ENCODE measurements at regions not wholly inside any gene's neighbourhood (a gene's known extent, or its start where the extent isn't known, plus 50 kb on each side); places are given as distances from the start of the nearest gene placed in this dataset.
A peak's percentile ranks its signal among the peaks of the same experiment; 100 is the strongest.

DNA sequence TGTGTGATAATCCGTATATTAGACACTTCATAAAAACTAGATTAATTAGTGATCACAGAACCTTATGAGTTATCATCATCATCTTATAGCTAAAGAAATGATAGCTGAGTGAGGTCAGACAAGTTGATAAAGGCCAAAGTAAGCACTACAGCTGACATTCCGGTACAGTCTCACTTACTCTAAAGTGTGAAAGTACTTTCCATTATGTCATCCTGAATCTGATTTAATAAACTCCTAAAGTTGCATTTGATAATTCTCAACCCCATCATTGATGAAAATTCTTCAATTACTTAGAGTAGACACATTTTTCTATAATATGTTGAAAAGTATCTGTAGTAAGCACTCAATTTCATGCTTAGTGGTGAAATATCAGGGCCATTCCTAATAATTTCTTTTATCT, 385.2 kb upstream of the CHD6 start (continued):
- TF ChIP-seq ETV6 (CRISPR knock-in tag; IDR thresholded peaks at IDR 0.05) (no peak), ZNF232 (CRISPR knock-in tag; IDR thresholded peaks at IDR 0.05) (no peak), GTF2I (CRISPR knock-in tag; conservative IDR thresholded peaks at IDR 0.05) (no peak), ESRRA (CRISPR knock-in tag; IDR thresholded peaks at IDR 0.05; ENCODE audit: borderline replicate concordance) (no peak)
- TF ChIP-seq, protein P1, sequence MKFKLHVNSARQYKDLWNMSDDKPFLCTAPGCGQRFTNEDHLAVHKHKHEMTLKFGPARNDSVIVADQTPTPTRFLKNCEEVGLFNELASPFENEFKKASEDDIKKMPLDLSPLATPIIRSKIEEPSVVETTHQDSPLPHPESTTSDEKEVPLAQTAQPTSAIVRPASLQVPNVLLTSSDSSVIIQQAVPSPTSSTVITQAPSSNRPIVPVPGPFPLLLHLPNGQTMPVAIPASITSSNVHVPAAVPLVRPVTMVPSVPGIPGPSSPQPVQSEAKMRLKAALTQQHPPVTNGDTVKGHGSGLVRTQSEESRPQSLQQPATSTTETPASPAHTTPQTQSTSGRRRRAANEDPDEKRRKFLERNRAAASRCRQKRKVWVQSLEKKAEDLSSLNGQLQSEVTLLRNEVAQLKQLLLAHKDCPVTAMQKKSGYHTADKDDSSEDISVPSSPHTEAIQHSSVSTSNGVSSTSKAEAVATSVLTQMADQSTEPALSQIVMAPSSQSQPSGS (CRISPR knock-in tag; IDR thresholded peaks at IDR 0.05; ENCODE audit: borderline replicate concordance, low read depth) = no peak
- TF ChIP-seq, protein P2, sequence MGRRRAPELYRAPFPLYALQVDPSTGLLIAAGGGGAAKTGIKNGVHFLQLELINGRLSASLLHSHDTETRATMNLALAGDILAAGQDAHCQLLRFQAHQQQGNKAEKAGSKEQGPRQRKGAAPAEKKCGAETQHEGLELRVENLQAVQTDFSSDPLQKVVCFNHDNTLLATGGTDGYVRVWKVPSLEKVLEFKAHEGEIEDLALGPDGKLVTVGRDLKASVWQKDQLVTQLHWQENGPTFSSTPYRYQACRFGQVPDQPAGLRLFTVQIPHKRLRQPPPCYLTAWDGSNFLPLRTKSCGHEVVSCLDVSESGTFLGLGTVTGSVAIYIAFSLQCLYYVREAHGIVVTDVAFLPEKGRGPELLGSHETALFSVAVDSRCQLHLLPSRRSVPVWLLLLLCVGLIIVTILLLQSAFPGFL (CRISPR knock-in tag; IDR thresholded peaks at IDR 0.05; ENCODE audit: borderline replicate concordance) = no peak
- TF ChIP-seq, protein P3, sequence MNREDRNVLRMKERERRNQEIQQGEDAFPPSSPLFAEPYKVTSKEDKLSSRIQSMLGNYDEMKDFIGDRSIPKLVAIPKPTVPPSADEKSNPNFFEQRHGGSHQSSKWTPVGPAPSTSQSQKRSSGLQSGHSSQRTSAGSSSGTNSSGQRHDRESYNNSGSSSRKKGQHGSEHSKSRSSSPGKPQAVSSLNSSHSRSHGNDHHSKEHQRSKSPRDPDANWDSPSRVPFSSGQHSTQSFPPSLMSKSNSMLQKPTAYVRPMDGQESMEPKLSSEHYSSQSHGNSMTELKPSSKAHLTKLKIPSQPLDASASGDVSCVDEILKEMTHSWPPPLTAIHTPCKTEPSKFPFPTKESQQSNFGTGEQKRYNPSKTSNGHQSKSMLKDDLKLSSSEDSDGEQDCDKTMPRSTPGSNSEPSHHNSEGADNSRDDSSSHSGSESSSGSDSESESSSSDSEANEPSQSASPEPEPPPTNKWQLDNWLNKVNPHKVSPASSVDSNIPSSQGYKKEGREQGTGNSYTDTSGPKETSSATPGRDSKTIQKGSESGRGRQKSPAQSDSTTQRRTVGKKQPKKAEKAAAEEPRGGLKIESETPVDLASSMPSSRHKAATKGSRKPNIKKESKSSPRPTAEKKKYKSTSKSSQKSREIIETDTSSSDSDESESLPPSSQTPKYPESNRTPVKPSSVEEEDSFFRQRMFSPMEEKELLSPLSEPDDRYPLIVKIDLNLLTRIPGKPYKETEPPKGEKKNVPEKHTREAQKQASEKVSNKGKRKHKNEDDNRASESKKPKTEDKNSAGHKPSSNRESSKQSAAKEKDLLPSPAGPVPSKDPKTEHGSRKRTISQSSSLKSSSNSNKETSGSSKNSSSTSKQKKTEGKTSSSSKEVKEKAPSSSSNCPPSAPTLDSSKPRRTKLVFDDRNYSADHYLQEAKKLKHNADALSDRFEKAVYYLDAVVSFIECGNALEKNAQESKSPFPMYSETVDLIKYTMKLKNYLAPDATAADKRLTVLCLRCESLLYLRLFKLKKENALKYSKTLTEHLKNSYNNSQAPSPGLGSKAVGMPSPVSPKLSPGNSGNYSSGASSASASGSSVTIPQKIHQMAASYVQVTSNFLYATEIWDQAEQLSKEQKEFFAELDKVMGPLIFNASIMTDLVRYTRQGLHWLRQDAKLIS (CRISPR knock-in tag; IDR thresholded peaks at IDR 0.05; ENCODE audit: borderline replicate concordance) = no peak

DNA sequence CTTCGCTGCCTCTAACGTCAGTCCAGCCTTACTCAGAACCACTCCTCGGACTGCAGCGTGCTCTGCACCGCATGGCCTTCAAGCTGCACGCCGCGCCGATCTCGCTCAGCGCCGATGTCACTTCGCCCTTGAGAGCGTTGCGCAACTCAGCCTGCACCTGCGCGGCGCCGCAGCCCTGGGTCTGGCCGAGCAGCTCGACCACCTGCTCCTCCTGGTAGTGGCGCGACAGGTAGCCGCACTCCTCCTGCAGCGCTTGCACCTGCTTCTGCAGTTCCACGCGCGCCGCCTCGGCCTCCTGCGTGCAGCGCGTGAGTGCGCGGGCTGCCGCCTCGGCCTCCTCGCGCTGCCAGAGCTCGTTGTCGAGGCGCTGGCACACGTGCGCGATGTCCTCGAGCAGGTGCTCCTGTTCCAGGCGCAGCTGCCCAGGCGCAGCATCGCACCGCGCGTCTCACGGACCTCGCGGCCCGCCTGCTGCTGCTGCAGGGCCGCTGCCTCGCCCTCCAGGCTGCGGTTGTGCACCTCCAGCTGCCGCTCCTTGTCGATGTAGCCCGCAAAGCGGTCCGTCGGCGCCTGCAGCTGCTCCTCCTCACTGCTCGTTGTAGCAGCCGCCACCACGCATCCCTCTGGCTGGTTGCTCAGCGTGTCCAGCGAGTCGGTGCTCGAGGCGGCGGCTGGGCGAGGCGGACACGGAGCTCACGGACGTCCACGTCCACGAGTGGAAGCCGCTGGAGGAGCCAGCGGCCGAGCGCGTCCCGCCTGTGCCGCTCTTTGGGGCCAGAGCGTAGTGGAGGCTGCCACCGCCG, 380.6 kb upstream of the CHD6 start:
- CTCF ChIA-PET = interaction anchor here (1.7 to 1.8 kb wide), 2 partner anchors 20 to 260 kb away, joined by 5 read pairs; no protein-coding TSS in a partner anchor
- peak; percentile 18 for DNase-seq (ENCODE audit: low spot score)
- H3K27ac Mint-ChIP-seq = no peak overlapping the region

DNA sequence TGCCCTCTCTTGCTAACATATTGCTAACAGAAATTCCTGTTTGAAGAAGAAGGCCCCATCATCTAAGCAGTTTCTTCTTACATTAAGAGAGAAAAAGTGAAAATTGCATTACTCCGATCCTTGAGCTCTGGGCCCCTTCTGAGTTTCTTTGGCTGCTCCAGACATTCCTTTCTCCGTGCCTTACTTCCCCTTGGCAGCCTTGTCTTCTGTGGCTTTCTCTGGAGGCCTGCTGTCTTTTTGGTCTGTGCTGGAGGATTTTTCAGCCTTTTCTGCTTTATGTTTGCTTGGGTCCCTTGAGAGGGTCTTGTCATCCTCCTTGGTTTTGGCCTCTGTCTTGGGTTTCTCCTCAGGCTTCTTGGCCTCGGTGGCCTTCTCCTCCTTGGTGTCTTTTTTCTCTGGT, 378.8 kb upstream of the CHD6 start:
- DNase-seq (ENCODE audit: low spot score) = no peak
- Mint-ChIP-seq H3K9me3 (peaks cover 10% of the 10 kb centered on the region), H3K4me3 (no peak overlapping the region), H3K27ac (no peak overlapping the region), H3K4me1 (no peaks in the 10 kb centered on the region), H3K27me3 (ENCODE audit: low read depth) (no peaks in the 10 kb centered on the region), H3K36me3 (peaks cover 2% of the 10 kb centered on the region; the same call in 1 of the 2 replicates)
- CTCF ChIA-PET = interaction anchor here (0.9 to 1.8 kb wide), 2 partner anchors 22 to 258 kb away, joined by 3 to 5 read pairs; no protein-coding TSS in a partner anchor
- POLR2A ChIA-PET = interaction anchor here (0.5 kb wide), 1 partner anchor 89 kb away, joined by 3 read pairs; no protein-coding TSS in a partner anchor
- ATAC-seq = no peak
- no peak for TF ChIP-seq ZBTB21 (CRISPR knock-in tag; IDR thresholded peaks at IDR 0.05; ENCODE audit: borderline replicate concordance)
- TF ChIP-seq, protein P4, sequence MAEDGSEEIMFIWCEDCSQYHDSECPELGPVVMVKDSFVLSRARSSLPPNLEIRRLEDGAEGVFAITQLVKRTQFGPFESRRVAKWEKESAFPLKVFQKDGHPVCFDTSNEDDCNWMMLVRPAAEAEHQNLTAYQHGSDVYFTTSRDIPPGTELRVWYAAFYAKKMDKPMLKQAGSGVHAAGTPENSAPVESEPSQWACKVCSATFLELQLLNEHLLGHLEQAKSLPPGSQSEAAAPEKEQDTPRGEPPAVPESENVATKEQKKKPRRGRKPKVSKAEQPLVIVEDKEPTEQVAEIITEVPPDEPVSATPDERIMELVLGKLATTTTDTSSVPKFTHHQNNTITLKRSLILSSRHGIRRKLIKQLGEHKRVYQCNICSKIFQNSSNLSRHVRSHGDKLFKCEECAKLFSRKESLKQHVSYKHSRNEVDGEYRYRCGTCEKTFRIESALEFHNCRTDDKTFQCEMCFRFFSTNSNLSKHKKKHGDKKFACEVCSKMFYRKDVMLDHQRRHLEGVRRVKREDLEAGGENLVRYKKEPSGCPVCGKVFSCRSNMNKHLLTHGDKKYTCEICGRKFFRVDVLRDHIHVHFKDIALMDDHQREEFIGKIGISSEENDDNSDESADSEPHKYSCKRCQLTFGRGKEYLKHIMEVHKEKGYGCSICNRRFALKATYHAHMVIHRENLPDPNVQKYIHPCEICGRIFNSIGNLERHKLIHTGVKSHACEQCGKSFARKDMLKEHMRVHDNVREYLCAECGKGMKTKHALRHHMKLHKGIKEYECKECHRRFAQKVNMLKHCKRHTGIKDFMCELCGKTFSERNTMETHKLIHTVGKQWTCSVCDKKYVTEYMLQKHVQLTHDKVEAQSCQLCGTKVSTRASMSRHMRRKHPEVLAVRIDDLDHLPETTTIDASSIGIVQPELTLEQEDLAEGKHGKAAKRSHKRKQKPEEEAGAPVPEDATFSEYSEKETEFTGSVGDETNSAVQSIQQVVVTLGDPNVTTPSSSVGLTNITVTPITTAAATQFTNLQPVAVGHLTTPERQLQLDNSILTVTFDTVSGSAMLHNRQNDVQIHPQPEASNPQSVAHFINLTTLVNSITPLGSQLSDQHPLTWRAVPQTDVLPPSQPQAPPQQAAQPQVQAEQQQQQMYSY (CRISPR knock-in tag; IDR thresholded peaks at IDR 0.05) = no peak
- TF ChIP-seq, protein P5, sequence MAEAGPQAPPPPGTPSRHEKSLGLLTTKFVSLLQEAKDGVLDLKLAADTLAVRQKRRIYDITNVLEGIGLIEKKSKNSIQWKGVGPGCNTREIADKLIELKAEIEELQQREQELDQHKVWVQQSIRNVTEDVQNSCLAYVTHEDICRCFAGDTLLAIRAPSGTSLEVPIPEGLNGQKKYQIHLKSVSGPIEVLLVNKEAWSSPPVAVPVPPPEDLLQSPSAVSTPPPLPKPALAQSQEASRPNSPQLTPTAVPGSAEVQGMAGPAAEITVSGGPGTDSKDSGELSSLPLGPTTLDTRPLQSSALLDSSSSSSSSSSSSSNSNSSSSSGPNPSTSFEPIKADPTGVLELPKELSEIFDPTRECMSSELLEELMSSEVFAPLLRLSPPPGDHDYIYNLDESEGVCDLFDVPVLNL (CRISPR knock-in tag; IDR thresholded peaks at IDR 0.05; ENCODE audit: borderline replicate concordance, low read depth) = no peak

More for the DNA sequence above, 380.6 kb upstream of the CHD6 start:
- Mint-ChIP-seq H3K9me3 (peaks cover 10% of the 10 kb centered on the region), H3K4me1 (no peaks in the 10 kb centered on the region), H3K4me3 (no peak overlapping the region), H3K27me3 (ENCODE audit: low read depth) (no peaks in the 10 kb centered on the region), H3K36me3 (peaks cover 2% of the 10 kb centered on the region; the same call in 1 of the 2 replicates)
- POLR2A ChIA-PET = no interaction called here
- TF ChIP-seq, protein P6, sequence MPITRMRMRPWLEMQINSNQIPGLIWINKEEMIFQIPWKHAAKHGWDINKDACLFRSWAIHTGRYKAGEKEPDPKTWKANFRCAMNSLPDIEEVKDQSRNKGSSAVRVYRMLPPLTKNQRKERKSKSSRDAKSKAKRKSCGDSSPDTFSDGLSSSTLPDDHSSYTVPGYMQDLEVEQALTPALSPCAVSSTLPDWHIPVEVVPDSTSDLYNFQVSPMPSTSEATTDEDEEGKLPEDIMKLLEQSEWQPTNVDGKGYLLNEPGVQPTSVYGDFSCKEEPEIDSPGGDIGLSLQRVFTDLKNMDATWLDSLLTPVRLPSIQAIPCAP (CRISPR knock-in tag; IDR thresholded peaks at IDR 0.05) = no peak
- TF ChIP-seq, protein P7, sequence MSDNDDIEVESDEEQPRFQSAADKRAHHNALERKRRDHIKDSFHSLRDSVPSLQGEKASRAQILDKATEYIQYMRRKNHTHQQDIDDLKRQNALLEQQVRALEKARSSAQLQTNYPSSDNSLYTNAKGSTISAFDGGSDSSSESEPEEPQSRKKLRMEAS (CRISPR knock-in tag; IDR thresholded peaks at IDR 0.05) = no peak
- TF ChIP-seq KAT7 (CRISPR knock-in tag; IDR thresholded peaks at IDR 0.05; ENCODE audit: borderline replicate concordance) (no peak), ZNF423 (CRISPR knock-in tag; IDR thresholded peaks at IDR 0.05) (no peak)
- TF ChIP-seq, protein P8, sequence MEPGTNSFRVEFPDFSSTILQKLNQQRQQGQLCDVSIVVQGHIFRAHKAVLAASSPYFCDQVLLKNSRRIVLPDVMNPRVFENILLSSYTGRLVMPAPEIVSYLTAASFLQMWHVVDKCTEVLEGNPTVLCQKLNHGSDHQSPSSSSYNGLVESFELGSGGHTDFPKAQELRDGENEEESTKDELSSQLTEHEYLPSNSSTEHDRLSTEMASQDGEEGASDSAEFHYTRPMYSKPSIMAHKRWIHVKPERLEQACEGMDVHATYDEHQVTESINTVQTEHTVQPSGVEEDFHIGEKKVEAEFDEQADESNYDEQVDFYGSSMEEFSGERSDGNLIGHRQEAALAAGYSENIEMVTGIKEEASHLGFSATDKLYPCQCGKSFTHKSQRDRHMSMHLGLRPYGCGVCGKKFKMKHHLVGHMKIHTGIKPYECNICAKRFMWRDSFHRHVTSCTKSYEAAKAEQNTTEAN (CRISPR knock-in tag; IDR thresholded peaks at IDR 0.05) = no peak
- ATAC-seq = no peak
